SU-DHL-6 (cell line): ENCODE measurements at regions not wholly inside any gene's neighbourhood (a gene's known extent, or its start where the extent isn't known, plus 50 kb on each side); places are given as distances from the start of the nearest gene placed in this dataset.

Source experiments
- EZH2phosphoT487 ChIP-seq: fragments of 200-600 bp; sonication (generic), shearing (Covaris generic); conservative IDR thresholded peaks from 2 replicates; pipeline ENCODE4 v1.6.1; 2018; ENCODE audit warnings: mild to moderate bottlenecking, antibody characterized with exemption, low read length, moderate library complexity, mixed read lengths
- TF ChIP-seq, protein P1 (sequence below): fragments of 200-600 bp; sonication (generic); IDR thresholded peaks from one replicate; pipeline ENCODE4 v1.5.1; 2017; ENCODE audit warnings: antibody characterized with exemption, mild to moderate bottlenecking, low read length, moderate library complexity; ENCODE audit not compliant: insufficient read depth, poor library complexity, severe bottlenecking

DNA sequence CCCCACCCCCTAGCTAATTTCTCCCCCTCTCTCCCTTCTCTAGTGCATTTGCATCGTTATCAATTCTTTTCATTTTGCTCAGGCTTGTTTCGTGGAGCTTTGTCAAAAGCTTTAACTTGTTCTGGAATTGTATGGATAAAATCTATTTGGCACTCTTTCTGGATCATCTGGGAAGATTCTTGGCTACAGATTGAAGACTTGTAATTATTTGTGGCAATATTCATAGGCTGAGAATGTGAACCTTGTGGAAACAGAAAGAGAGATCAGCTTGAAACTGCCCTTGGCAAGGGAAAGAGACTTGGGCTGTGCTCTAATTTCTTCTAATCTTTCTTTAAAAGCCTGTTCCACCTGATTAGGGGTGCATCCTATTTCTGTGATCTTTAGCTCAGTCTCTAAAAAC, 340.6 kb upstream of the DAB2 start:
- TF ChIP-seq, protein P1, sequence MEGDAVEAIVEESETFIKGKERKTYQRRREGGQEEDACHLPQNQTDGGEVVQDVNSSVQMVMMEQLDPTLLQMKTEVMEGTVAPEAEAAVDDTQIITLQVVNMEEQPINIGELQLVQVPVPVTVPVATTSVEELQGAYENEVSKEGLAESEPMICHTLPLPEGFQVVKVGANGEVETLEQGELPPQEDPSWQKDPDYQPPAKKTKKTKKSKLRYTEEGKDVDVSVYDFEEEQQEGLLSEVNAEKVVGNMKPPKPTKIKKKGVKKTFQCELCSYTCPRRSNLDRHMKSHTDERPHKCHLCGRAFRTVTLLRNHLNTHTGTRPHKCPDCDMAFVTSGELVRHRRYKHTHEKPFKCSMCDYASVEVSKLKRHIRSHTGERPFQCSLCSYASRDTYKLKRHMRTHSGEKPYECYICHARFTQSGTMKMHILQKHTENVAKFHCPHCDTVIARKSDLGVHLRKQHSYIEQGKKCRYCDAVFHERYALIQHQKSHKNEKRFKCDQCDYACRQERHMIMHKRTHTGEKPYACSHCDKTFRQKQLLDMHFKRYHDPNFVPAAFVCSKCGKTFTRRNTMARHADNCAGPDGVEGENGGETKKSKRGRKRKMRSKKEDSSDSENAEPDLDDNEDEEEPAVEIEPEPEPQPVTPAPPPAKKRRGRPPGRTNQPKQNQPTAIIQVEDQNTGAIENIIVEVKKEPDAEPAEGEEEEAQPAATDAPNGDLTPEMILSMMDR, result no peak
- no peak for TF ChIP-seq EZH2phosphoT487
